C4-2B (cell line): ENCODE measurements at regions not wholly inside any gene's neighbourhood (a gene's known extent, or its start where the extent isn't known, plus 50 kb on each side); places are given as distances from the start of the nearest gene placed in this dataset.

Experiments
- ZFX ChIP-seq: fragments of 450-650 bp; IDR thresholded peaks from 2 replicates; pipeline ENCODE4 v1.6.1; 2017
- TF ChIP-seq, protein P1 (sequence below): fragments of 450-650 bp; conservative IDR thresholded peaks from 2 replicates; pipeline ENCODE4 v1.5.1; 2017; ENCODE audit warnings: mild to moderate bottlenecking

DNA sequence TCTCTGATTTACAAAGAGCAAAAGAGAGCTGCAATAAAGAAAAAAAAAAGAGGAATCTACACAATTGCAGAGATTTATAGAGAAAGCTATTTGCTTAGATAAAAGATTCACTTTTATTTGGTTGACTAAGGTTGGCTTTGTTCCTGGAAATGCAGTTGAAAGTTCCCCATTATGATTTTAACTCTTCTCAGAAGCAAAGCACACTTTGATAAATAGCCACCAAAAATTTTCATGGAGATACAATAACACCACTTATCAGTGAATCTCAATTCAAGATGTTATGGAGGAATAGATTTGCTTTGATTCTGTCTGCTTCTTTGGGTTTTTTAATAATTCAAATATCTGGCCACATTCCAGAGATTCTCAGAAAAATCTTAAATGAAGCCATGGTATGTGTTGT lies 88.5 kb upstream of the ANO3 start:
- TF ChIP-seq, protein P1, sequence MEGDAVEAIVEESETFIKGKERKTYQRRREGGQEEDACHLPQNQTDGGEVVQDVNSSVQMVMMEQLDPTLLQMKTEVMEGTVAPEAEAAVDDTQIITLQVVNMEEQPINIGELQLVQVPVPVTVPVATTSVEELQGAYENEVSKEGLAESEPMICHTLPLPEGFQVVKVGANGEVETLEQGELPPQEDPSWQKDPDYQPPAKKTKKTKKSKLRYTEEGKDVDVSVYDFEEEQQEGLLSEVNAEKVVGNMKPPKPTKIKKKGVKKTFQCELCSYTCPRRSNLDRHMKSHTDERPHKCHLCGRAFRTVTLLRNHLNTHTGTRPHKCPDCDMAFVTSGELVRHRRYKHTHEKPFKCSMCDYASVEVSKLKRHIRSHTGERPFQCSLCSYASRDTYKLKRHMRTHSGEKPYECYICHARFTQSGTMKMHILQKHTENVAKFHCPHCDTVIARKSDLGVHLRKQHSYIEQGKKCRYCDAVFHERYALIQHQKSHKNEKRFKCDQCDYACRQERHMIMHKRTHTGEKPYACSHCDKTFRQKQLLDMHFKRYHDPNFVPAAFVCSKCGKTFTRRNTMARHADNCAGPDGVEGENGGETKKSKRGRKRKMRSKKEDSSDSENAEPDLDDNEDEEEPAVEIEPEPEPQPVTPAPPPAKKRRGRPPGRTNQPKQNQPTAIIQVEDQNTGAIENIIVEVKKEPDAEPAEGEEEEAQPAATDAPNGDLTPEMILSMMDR, result no peak
- no peak for TF ChIP-seq ZFX
